GM19395 (cell line): ENCODE measurements at regions not wholly inside any gene's neighbourhood (a gene's known extent, or its start where the extent isn't known, plus 50 kb on each side); places are given as distances from the start of the nearest gene placed in this dataset.

Experiments
- ATAC-seq: cut with Tn5 transposase; IDR thresholded peaks from one replicate; pipeline ENCODE4 v1.9.1; 2021; ENCODE audit warnings: mild to moderate bottlenecking, moderate library complexity; ENCODE audit not compliant: unreplicated experiment

DNA sequence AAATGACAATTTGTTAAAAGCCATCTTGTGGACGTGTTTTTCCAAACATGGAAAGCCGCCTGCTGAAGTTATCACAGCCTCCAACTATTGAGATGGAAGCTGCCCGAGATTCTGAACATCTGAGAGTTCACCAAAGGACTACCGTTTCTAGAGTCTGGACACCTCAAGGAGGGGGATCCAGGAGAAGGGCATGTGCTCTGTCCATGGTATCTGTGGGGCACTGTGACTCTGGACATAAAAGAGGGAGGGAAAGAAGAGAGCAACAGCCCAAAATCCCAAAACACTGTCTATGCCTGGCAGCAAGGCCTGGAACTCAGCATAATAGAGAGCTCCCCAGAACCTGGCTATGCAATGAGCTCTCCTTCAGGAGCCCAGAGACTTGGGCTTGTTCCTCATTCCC, 319.9 kb downstream of the EN1 start:
- ATAC-seq, result no peak

DNA sequence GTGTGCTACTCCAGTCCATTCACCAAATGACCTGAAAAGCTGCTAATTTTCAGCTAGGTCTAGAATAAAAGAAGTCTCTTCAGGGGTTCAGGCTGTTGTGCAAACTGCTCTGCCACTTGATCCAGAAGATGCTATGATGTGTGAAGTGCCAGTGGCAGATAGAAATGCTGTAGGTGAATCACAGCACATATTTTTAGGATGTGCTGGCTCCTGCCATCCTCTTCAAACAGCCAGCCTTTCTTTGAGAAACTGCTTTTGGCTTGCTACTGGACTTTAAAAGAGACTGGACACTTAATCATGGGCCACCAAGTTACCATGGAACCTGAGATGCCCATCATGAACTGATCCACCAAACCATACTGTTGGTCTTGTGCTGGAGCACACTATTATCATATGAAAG, 322.1 kb downstream of the EN1 start:
- ATAC-seq, result no peak

DNA sequence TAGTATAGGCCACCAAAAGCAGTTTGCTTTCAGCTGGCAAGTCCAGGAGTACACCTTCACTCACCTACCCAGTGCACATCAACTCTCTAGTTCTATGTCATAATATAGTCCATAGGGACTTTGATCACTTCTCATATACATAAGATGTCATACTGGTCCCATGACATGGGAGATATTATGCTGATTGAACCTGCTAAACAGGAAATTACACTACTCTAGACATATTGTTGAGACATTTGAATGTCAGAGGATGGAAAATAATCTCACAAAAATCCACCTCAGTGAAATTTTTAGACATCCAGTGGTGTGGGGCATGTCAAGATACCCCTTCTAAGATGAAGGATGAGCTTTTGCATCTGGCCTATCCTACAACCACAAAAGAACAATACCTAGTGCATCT, 322.5 kb downstream of the EN1 start:
- no peak for ATAC-seq

DNA sequence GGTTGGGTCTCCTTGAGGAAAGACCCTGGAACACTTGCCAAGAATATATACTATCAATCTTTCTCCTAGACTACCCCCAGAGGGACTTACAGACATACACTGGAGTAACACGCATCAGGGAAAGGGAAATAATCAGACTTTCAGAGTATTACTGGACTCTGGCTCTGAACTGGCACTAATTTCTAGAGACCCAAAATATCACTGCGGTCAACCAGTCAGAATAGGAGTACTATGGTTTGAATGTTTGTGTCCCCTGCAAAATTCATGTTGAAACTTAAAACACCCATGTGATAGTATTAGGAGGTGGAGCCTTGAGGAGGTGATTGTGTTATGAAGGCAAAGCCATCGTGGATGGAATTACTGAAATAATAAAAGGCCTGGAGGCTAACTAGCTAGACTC, 323.7 kb downstream of the EN1 start:
- no peak for ATAC-seq

DNA sequence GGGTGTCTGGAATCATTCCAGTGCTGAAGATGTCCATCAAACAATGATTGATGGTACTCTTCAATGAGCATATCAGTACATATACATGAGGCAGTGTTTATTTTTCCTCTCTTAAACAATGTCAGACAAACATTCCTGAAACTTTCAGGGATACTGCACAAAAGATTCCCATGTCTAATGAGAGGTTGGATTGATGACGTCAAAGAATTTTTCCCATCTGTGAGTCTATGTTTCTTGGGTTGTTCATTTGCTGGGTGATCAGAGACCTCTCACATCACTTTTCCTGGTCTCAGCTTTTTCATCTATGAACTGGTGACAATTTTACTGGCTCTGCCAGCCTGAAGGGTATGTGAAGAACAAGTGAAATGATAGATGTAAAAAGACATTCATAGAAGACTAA, 325.5 kb downstream of the EN1 start:
- ATAC-seq, result no peak

DNA sequence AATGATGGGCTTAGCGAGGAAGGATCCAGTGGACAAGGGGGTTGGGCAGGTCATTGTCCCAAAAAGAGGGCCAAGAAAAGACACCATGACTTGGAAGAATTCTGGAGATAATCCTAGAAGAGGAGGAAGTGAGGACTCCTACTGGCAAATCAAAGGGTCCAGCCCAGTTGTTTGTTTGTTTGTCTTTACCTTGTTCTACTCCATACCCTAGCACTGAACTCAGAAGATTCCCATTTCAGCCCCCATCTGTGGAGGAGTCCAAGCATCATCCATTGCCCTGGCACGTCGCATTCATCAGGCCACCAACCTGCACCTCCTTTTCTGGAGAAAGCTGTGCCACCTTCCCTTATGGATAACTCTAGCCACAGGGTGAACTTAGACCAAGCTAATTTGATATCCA, 326.2 kb downstream of the EN1 start:
- no peak for ATAC-seq

DNA sequence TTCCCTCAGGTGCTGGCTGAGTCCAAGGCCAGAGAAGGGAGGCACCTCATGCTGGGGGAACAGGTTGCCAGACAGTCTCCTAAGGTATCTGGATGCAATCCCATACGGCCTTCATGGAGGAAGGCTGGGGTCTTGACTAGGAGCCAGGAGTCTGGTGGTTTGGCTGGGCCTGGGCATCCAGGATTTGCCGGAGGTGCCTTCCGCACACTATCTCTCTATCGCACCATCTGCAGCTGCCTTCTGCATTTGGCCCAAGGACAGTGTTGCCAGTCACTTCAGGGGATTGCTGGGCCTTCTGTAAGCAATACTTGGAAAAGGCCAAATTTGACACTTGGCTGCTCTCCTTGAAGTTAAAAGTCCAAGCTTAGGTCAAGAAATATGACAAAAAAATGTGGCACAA, 327.2 kb downstream of the EN1 start:
- no peak for ATAC-seq

DNA sequence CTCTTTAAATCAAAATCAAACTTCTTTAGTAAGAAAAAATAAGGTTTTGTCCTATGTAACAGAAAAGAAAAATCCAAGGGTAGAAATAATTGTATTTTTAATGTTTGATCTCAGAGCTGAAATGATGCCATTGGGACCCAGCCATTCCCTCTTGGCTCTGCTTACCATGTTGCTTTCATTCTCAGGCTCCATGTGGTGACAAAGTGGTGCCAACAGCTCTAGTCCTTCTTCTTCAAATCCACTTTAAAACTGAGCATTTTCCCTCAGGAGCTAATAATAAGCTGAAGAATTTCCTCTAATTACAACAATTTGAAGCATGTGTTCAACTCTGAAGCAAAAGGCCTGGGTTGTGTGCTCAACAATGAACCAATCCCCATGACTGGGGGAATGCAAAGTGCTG, 327.9 kb downstream of the EN1 start:
- ATAC-seq, result no peak

DNA sequence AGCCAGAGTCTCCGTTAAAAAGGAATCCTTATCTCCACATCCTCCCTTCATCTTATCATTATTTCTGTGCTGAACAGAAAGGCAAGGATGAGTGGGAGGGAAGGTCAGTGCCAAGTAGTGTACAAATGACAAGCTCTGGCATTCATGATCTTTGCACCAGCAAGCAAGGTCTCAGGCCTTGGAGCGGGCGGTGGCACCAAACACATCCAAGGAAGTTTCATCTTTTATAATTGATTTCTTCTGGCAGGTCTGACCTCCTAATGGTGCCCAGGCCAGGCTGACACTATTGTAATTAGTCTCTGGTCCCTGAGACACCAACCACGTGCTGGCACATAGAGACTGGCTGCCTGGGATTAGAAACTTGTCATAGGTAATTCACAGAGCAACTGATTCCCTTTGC, 336.6 kb downstream of the EN1 start:
- ATAC-seq, result no peak

DNA sequence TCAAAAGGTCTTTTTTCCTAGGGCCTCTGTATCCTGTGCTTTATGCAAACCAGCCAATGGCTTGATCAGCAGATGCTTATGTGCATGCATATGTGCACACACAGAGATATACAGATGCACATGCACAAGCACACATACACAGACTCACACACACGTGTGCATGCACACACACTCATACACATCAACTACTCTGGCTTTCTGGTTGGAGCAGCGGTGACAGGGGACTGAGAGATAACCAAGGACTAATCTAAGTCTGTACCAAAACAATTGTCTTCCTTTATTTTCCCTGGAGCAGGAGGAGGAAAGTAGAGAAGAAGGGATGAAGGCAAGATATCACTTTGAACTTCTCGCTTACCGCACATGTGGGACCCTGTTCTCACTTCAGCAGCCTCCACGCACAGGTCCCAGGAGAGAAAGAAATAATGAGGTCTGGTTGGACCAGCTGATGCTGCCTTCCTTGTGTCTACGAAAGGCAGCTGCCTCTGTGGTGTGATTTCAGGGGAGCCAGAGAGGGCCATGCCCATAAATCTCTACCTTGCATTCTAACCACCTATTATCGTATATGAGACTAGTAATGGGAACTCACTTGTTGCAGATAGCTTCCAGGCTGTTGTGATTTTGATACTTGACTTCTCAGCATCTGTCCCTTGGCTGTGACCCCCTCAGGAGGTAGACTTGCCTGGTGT, 338.0 kb downstream of the EN1 start:
- ATAC-seq, result no peak

DNA sequence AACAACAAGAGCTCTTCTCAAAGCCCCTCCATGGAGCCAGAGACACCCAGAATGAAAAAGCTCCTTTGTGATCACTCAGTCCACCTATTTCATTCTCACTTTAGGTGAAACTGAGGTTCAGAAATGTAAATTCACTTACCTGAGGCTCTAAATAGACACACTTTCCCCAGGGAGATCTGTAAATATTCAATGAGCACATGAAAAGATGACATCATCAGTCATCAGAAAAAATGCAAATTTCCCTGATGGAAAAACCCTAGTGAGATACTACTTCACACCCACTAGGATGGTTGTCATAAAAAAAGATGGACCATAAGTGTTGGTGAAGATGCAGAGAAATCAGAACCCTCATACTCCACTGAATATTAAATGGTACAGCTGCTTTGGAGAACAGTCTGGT, 339.2 kb downstream of the EN1 start:
- ATAC-seq, result no peak

DNA sequence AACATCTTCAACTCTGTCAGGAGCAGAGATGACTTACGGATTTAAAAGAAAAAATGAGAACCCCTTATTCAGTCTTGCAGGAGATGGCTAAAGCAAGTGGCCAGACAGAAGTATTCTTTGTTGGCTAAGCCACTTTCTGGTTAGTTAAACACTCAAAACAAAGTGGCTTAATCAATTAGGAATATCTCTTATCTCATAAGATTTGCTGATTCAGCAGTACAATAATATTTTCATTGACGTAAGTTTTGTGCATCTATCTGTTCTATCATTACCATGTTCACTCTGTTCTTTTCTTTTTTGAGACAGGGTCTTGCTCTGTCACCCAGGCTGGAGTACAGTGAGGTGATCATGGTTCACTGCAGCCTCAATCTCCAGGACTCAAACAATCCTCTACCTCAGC, 342.0 kb downstream of the EN1 start:
- no peak for ATAC-seq

DNA sequence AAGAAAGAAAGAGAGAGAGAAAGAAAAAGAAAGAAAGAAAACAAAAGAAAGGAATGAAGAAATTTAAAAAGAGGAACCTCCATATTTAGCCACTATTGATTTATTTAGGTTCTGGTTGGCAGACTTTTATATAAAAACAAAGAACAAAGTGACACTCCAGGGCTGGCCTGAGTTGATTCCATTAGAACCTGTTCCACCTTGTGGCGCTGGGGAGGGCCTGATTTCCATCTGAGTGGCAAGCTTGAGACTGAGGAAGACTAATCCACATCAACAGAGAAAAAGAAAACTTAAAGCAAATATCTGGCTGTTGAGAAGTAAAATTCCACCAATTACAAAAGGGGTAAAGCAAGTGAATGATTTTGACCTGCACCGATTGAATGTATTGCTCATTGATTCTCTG, 345.3 kb downstream of the EN1 start:
- no peak for ATAC-seq

DNA sequence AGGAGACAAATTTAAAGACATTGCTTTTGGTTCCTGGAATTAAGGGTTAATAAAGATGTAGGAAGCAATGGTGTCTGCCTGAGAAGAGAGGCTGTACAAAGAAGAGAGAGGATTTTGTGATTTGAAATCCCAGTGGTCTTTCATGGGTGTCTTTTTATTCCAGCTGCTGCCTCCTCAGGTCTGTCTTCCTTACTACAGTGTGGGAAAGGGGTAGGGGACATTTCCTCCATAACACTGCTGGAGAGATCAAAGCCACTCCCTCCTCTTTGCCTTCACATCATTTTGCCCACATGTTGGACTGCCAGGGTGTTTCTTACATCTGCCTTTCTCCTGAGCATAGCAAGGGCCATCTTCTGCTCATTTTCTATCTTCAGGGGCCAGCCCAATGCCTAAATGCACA, 348.5 kb downstream of the EN1 start:
- ATAC-seq, result no peak

DNA sequence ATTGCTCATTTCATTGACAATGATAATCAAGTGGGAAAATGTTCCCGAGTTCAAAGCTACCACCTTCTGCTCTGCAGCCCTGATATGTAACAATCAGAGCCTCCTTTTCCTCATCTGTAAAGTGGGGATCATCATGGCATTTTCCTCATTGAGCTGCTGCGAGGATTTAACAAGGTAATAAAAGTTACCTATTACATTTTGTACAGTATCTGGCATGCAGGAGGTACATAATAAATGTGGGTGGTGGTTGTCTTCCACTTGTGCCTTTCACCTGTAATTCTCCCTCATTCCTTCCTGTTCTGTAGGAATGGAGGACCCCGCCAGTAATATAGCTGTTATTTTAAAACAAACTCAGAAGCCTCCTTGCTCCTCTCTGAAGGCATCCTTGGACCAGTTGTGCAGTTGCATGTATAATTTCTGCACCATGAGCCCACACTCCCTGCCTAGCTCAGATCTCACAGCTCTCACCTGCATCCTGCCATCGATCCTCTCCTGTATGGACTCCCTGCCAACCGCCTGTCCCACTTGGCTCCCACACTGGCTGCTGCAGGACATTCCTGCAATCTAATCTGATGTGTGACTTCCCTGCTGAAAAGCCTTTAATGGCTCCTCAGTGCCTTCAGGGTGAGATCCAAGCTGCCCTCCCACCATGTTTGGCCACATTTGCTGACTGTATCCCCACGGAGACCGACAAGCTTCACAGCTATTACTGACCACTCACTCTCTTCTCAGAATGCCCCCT, 350.4 kb downstream of the EN1 start:
- ATAC-seq, result no peak

DNA sequence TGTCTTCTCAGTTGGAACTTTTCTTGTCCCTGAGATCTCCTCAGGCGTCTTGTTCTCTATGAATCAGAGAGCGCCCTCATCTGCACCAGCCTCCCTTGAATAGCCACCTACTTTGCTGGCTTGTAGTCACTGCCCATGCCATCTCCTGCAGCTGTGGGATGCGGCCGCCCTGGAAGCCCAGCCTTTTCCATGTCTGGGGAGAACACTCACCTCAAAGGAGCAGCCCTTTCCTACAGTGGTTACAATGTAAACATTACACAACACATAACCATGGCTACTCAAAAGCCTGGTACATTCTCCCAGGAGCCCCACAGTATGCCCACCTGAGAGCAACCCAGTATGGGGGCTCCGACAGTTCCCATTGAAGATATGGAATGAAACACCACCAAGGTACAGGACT, 351.0 kb downstream of the EN1 start:
- ATAC-seq, result no peak

DNA sequence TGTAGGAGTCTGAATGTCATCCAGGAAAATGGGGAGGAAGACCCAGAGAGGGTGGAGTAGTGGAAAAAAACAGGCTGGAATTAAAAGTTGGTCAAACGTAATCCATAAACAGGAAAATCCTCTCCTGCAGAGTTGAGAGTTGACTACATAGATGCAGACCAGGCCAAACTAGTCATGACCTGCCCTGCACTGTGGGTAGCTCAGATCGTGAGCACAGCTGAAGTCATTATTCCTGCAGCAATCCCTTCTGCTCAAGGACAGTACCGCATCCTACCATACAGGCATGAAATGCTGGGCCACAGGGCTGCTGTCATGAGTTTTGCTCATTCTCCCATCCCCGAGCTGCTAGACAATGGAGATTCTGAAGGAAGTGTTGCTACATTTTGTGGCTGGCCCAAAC, 352.2 kb downstream of the EN1 start:
- no peak for ATAC-seq

DNA sequence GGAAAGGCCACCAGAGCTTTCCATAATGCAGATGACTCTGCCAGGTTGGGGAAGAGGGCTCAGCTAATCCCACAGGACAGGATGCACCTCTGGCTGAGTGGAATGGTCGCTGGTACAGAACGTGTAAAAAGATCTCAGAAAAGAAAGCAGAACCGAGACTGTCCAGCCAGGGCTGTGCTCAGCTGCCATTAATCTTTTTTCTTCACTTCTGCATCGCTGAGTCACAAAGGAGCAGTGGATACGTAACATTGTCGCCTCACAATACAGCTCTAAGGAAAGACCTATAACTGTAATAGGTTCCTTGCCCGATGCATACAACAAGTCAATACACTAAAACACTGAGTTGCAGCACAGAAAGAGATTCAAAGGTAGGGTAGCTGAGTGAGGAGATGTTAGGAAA, 354.2 kb downstream of the EN1 start:
- no peak for ATAC-seq

DNA sequence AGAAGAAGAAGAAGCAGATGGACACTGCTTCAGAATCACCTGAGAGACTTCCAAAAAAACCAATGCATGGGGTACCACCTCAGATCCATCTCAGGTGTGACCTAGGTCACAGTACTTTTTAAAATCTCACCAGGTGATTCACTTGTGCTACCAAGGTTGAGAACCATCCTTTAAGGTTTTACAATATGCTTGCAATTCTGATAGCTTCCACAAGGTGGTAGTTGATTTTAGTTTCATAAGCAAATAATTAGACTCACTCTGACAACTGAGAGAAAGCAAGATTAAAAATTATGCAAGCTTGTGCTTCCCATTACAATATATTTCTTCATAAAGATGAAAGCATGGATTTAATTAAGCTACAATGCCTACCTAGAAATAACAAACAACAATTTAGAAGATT, 355.1 kb downstream of the EN1 start:
- ATAC-seq, result no peak

DNA sequence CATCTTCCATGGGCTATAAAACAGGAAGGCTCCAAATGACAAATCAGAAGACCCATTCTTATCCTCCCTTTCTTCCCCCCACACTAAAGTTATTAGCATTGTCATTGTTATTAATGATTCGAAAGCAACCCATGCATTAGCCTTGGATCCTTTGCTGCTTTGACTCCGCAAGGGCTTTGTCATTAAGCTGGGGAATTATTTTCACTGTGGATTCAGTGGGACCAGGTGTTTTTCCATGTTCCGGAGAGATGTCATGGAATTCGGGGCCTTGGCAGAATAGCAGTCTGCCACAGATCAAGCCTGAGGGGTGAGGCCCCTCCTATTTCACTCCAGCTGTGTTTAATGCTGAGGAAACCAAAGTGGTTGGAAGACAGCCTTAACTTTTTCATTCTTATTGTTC, 357.1 kb downstream of the EN1 start:
- no peak for ATAC-seq

DNA sequence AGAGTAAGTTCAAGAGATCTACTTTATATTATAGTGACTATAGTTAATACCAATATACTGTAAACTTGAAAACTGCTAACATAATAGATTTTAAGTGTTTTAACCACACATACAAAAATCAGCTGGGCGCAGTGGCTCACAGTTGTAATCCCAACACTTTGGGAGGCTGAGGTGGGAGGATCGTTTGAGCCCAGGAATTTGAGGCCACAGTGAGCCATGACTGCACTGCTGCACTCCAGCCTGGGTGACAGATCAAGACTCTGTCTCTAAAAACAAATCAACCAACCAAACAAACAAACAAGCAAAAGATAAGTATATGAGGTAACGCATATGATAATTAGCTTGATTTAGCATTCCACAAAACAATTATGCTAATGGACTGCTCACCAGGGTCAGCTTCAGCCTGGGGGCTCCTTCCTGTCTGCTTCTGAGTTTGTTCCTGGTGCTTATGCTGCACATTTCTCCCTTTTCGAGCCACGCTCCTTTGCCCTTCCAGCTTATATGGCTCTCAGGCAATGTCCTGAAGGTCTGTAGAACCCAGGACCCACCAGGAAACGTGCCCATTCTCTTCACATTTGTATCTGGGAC, 357.6 kb downstream of the EN1 start:
- no peak for ATAC-seq

DNA sequence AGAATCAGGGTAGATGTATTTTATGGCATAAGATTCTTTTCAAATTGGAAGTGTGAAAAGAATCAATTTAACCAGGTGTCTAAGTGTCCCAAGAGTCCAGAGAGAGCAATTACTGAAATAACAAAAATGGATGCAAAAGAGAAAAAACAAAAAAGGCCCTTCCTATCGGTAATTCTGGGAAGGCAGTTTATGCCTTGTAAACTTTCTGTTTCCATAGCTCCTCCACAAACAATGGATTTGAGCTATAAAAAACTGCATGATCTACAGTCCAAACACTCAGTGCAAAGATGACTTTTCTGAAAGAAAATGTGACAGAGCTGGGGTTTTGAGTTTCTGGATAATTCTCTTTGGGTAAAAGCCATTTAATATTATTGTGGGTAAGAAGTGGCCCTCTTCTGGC, 366.1 kb downstream of the EN1 start:
- no peak for ATAC-seq

DNA sequence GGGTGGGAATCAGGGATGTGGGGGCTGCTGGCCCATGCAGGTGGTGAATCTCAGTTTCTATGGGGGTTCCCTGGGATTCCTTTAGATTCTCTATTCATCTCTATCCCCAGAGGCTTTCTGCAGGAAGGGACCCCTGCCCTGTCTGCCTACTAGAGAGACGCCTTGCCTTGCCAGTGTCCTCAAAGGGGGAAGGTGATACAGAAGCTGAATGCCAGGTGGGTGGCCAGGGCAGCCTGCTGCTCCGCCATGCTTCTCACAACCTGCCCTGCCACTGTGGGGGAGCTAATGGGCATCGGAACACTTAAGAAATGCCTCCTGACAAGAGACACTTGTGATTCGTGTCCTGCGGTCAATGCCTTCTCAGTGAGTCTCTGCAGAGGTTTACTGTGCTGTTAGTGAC, 368.4 kb downstream of the EN1 start:
- no peak for ATAC-seq
